ENCODE measurements at regions not wholly inside any gene's neighbourhood (a gene's known extent, or its start where the extent isn't known, plus 50 kb on each side); places are given as distances from the start of the nearest gene placed in this dataset.

DNA sequence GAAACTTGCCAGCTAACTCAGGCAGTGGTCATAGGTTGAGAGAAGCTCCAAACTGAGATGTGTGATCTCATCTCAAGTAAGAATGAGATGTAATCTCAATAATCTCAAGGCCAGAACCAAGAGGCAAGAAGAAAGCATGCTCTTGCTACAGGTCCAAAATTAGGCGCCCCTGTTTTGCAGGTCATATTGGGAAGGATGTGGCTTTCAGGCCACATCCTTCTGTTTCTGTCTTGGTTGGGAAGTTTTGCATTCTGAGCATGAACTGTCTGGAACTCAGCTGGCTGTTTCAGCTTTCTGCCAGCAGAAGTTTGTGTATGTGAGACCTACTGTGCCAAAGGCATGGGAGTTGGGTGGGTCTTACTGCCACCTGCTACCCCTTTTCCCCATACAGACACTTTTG is 67.5 kb upstream of the MS4A8 start:
- FAIRE-seq: no peak
- TF ChIP-seq TAF1 (IDR thresholded peaks at IDR 0.05; ENCODE audit: low read depth, low read length) (no peak), SPI1 (IDR thresholded peaks at IDR 0.05; ENCODE audit: low read depth, low read length) (no peak), POU2F2 (IDR thresholded peaks at IDR 0.05; ENCODE audit: low read depth, low read length) (no peak), POLR2AphosphoS5 (IDR thresholded peaks at IDR 0.05; ENCODE audit: low read depth, low read length) (no peak), POLR2A (IDR thresholded peaks at IDR 0.05; ENCODE audit: low read depth, low read length) (no peak), PAX5 (IDR thresholded peaks at IDR 0.05; ENCODE audit: insufficient read depth, low read length, severe bottlenecking) (no peak)

DNA sequence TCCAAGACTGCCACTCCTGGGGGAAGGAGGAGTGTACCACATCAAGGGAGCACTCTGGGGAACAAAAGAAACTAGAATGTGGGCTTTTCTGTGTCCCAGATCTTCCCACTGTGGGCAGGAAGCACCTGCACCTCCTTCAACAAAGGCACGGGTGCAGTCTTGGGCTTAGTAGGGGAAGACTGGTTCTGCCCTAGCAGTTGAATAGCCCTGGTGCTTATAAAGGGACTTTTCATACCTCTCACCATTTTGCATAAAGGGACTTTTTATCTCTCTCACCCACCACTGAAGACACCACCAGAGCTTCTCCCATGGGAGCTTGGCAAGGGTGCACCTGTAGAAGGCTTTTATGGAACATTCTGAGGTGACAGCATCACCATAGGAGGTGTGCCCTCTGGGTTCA is 65.8 kb upstream of the MS4A8 start:
- TF ChIP-seq SPI1 (IDR thresholded peaks at IDR 0.05; ENCODE audit: low read depth, low read length) (no peak), PAX5 (IDR thresholded peaks at IDR 0.05; ENCODE audit: insufficient read depth, low read length, severe bottlenecking) (no peak), POU2F2 (IDR thresholded peaks at IDR 0.05; ENCODE audit: low read depth, low read length) (peak; percentile 40; the same call in 1 of the 2 replicates), POLR2AphosphoS5 (IDR thresholded peaks at IDR 0.05; ENCODE audit: low read depth, low read length) (no peak), TAF1 (IDR thresholded peaks at IDR 0.05; ENCODE audit: low read depth, low read length) (no peak), POLR2A (IDR thresholded peaks at IDR 0.05; ENCODE audit: low read depth, low read length) (no peak)
- FAIRE-seq (peak; percentile 76), DNase-seq (ENCODE audit: insufficient read length, low spot score) (no peak)

More for the DNA sequence above, 67.5 kb upstream of the MS4A8 start:
- no peak for DNase-seq (ENCODE audit: insufficient read length, low spot score)

- peak; percentile 5 for FAIRE-seq
These were observed 65.3 kb upstream of the MS4A8 start for GRCh38 chr11:60634126-60634525.

DNA sequence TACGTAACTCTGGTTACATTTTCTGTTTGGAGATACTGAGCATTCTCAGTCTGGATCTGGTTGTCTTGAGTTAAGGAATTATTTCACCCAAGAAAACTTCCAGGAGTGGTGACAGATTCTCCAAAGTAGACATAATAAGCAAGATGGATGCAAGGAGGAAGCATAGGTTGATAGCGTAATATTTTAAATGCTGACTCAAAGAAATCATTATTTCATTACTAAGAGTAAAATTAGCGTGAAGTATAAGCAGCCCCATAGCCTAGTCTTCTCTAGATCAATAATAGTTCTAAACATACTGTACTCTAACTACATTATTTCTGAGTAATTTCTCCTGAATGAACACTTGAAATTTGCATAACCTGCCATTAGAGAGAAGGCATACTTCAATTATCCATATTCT is 57.5 kb upstream of the MS4A8 start:
- DNase-seq (ENCODE audit: insufficient read length, low spot score) (no peak), FAIRE-seq (no peak)
- TF ChIP-seq TAF1 (IDR thresholded peaks at IDR 0.05; ENCODE audit: low read depth, low read length) (no peak), PAX5 (IDR thresholded peaks at IDR 0.05; ENCODE audit: insufficient read depth, low read length, severe bottlenecking) (no peak), POLR2AphosphoS5 (IDR thresholded peaks at IDR 0.05; ENCODE audit: low read depth, low read length) (no peak), POLR2A (IDR thresholded peaks at IDR 0.05; ENCODE audit: low read depth, low read length) (no peak), POU2F2 (IDR thresholded peaks at IDR 0.05; ENCODE audit: low read depth, low read length) (no peak)

More at GRCh38 chr11:60634126-60634525, 65.3 kb upstream of the MS4A8 start:
- DNase-seq (ENCODE audit: insufficient read length, low spot score): no peak
- no peak for TF ChIP-seq POLR2AphosphoS5 (IDR thresholded peaks at IDR 0.05; ENCODE audit: low read depth, low read length)
- TF ChIP-seq SPI1 (IDR thresholded peaks at IDR 0.05; ENCODE audit: low read depth, low read length): no peak
- TF ChIP-seq PAX5 (IDR thresholded peaks at IDR 0.05; ENCODE audit: insufficient read depth, low read length, severe bottlenecking): no peak
- no peak for TF ChIP-seq POU2F2 (IDR thresholded peaks at IDR 0.05; ENCODE audit: low read depth, low read length)
- no peak for TF ChIP-seq TAF1 (IDR thresholded peaks at IDR 0.05; ENCODE audit: low read depth, low read length)

- no peak for FAIRE-seq
- TF ChIP-seq SPI1 (IDR thresholded peaks at IDR 0.05; ENCODE audit: low read depth, low read length) (no peak), POLR2AphosphoS5 (IDR thresholded peaks at IDR 0.05; ENCODE audit: low read depth, low read length) (no peak), POLR2A (IDR thresholded peaks at IDR 0.05; ENCODE audit: low read depth, low read length) (no peak), POU2F2 (IDR thresholded peaks at IDR 0.05; ENCODE audit: low read depth, low read length) (no peak), TAF1 (IDR thresholded peaks at IDR 0.05; ENCODE audit: low read depth, low read length) (no peak), PAX5 (IDR thresholded peaks at IDR 0.05; ENCODE audit: insufficient read depth, low read length, severe bottlenecking) (no peak)
These were observed 52.3 kb upstream of the MS4A8 start for GRCh38 chr11:60647087-60647486.

More at GRCh38 chr11:60647087-60647486, 52.3 kb upstream of the MS4A8 start:
- no peak for DNase-seq (ENCODE audit: insufficient read length, low spot score)
